ENCODE measurements at regions not wholly inside any gene's neighbourhood (a gene's known extent, or its start where the extent isn't known, plus 50 kb on each side); places are given as distances from the start of the nearest gene placed in this dataset.

- TF ChIP-seq CTCF (IDR thresholded peaks at IDR 0.05; ENCODE audit: insufficient read depth, low read length, poor library complexity, severe bottlenecking) (no peak), EZH2phosphoT487 (conservative IDR thresholded peaks at IDR 0.05; ENCODE audit: low read length) (no peak)
Observed at GRCh38 chr16:52863000-52863399, 189.7 kb downstream of the CHD9NB start.

Measured in SU-DHL-6 (cell line).